ENCODE measurements at regions not wholly inside any gene's neighbourhood (a gene's known extent, or its start where the extent isn't known, plus 50 kb on each side); places are given as distances from the start of the nearest gene placed in this dataset.
A peak's percentile ranks its signal among the peaks of the same experiment; 100 is the strongest.

DNA sequence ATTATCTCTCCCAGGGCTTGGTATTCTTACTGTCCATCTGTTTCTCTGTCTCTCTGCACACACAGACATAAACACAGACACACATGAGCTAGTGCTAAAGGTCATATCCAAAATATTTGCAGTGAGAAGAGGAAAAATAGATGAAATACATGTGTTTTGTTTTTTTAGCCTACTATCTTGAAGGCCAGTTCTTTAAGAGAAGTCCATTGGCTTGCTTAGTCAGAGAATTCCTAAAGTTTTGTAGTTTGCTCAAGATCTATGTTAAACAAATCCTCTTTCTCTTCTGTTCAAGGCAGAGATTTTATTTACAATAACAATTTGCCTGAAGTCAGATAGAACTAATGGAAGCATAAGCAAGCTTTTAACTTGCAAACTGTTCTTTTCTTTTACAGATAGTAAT is 120.0 kb upstream of the AKIRIN2 start:
- Histone ChIP-seq H3K9me3 (ENCODE audit: low read length) (no peaks in the 10 kb centered on the region), H3K4me1 (ENCODE audit: insufficient read depth, low read length) (peaks cover 91% of the 10 kb centered on the region), H3K27ac (ENCODE audit: extremely low read length, insufficient read depth, low read length) (no peak overlapping the region), H3K36me3 (replicated peaks in 1 of 2; ENCODE audit: control insufficient read depth in 1 of 2, insufficient read depth in 2 of 2, low read length in 2 of 2) (no peaks in the 10 kb centered on the region), H3K27me3 (ENCODE audit: control insufficient read depth in 1 of 2, insufficient read depth in 2 of 2, low read length in 2 of 2) (no peaks in the 10 kb centered on the region), H3K79me2 (ENCODE audit: insufficient read depth, low read length) (no peaks in the 10 kb centered on the region), H3K9ac (ENCODE audit: insufficient read depth, low read depth, low read length) (no peak overlapping the region), H2AFZ (ENCODE audit: low read length) (no peak overlapping the region), H4K20me1 (ENCODE audit: insufficient read depth, low read length) (no peaks in the 10 kb centered on the region), H3K4me2 (ENCODE audit: low read depth, low read length) (no peak overlapping the region), H3K4me3 (replicated peaks in 1 of 3; ENCODE audit: insufficient read depth in 1 of 3, low read depth in 2 of 3, low read length in 3 of 3) (no peak overlapping the region; a peak in 1 of 6 replicates)
- peak; percentile 92 for DNase-seq (ENCODE audit: low spot score)
- peak; percentile 79 for FAIRE-seq
- intact Hi-C loops (cut with micrococcal nuclease; ENCODE audit: unreplicated experiment) = loop anchor here (2.0 kb wide), 1 partner anchor 15 kb away; no protein-coding TSS in a partner anchor
- ChIA-PET POLR2A (interaction anchor here (0.7 to 2.3 kb wide), 5 partner anchors 23 to 120 kb away, joined by 3 to 14 read pairs (median 7); partner anchors contain the start of gene AKIRIN2), CTCF (ENCODE audit: low intra/inter-chr PET ratio, low total read pairs) (no interaction called here)
- no TSS peak for BruUV-seq (replicated peaks)
- in situ Hi-C loops (cut with HindIII; ENCODE audit: extremely low pct_ligation_motif_present, low pct_unique_long_range_greater_than_20kb) = no loop called here
- peak; percentile 92 for ATAC-seq
- peak; percentile 84; the same call in 1 of the 2 replicates for TF ChIP-seq SOX5 (CRISPR knock-in tag; IDR thresholded peaks at IDR 0.05; ENCODE audit: borderline replicate concordance)
- TF ChIP-seq ZNF749 (CRISPR knock-in tag; IDR thresholded peaks at IDR 0.05; ENCODE audit: borderline replicate concordance) = no peak
- TF ChIP-seq, protein P1, sequence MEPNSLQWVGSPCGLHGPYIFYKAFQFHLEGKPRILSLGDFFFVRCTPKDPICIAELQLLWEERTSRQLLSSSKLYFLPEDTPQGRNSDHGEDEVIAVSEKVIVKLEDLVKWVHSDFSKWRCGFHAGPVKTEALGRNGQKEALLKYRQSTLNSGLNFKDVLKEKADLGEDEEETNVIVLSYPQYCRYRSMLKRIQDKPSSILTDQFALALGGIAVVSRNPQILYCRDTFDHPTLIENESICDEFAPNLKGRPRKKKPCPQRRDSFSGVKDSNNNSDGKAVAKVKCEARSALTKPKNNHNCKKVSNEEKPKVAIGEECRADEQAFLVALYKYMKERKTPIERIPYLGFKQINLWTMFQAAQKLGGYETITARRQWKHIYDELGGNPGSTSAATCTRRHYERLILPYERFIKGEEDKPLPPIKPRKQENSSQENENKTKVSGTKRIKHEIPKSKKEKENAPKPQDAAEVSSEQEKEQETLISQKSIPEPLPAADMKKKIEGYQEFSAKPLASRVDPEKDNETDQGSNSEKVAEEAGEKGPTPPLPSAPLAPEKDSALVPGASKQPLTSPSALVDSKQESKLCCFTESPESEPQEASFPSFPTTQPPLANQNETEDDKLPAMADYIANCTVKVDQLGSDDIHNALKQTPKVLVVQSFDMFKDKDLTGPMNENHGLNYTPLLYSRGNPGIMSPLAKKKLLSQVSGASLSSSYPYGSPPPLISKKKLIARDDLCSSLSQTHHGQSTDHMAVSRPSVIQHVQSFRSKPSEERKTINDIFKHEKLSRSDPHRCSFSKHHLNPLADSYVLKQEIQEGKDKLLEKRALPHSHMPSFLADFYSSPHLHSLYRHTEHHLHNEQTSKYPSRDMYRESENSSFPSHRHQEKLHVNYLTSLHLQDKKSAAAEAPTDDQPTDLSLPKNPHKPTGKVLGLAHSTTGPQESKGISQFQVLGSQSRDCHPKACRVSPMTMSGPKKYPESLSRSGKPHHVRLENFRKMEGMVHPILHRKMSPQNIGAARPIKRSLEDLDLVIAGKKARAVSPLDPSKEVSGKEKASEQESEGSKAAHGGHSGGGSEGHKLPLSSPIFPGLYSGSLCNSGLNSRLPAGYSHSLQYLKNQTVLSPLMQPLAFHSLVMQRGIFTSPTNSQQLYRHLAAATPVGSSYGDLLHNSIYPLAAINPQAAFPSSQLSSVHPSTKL (CRISPR knock-in tag; IDR thresholded peaks at IDR 0.05) = peak; percentile 97
- peak; percentile 83 for TF ChIP-seq TARDBP (CRISPR knock-in tag; IDR thresholded peaks at IDR 0.05)
- no peak for TF ChIP-seq ISX (CRISPR knock-in tag; conservative IDR thresholded peaks at IDR 0.05)
- no peak for TF ChIP-seq GABPA (IDR thresholded peaks at IDR 0.05; ENCODE audit: low read depth, low read length)
- no peak for TF ChIP-seq GABPA (CRISPR knock-in tag; IDR thresholded peaks at IDR 0.05; ENCODE audit: low read depth)
- peak; percentile 81 for TF ChIP-seq CREM (IDR thresholded peaks at IDR 0.05)
- TF ChIP-seq CREM (CRISPR knock-in tag; IDR thresholded peaks at IDR 0.05) = no peak
- peak; percentile 81 for TF ChIP-seq TEAD3 (CRISPR knock-in tag; optimal IDR thresholded peaks at IDR 0.05; ENCODE audit: borderline replicate concordance)
- TF ChIP-seq, protein P2, sequence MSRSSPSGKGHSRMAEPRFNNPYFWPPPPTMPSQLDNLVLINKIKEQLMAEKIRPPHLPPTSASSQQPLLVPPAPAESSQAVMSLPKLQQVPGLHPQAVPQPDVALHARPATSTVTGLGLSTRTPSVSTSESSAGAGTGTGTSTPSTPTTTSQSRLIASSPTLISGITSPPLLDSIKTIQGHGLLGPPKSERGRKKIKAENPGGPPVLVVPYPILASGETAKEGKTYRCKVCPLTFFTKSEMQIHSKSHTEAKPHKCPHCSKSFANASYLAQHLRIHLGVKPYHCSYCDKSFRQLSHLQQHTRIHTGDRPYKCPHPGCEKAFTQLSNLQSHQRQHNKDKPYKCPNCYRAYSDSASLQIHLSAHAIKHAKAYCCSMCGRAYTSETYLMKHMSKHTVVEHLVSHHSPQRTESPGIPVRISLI (CRISPR knock-in tag; IDR thresholded peaks at IDR 0.05; ENCODE audit: borderline replicate concordance) = peak; percentile 69; the same call in 1 of the 2 replicates
- TF ChIP-seq, protein P3, sequence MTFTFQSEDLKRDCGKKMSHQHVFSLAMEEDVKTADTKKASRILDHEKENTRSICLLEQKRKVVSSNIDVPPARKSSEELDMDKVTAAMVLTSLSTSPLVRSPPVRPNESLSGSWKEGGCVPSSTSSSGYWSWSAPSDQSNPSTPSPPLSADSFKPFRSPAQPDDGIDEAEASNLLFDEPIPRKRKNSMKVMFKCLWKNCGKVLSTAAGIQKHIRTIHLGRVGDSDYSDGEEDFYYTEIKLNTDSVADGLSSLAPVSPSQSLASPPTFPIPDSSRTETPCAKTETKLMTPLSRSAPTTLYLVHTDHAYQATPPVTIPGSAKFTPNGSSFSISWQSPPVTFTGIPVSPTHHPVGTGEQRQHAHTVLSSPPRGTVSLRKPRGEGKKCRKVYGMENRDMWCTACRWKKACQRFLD (CRISPR knock-in tag; IDR thresholded peaks at IDR 0.05; ENCODE audit: borderline replicate concordance) = no peak
- TF ChIP-seq, protein P4, sequence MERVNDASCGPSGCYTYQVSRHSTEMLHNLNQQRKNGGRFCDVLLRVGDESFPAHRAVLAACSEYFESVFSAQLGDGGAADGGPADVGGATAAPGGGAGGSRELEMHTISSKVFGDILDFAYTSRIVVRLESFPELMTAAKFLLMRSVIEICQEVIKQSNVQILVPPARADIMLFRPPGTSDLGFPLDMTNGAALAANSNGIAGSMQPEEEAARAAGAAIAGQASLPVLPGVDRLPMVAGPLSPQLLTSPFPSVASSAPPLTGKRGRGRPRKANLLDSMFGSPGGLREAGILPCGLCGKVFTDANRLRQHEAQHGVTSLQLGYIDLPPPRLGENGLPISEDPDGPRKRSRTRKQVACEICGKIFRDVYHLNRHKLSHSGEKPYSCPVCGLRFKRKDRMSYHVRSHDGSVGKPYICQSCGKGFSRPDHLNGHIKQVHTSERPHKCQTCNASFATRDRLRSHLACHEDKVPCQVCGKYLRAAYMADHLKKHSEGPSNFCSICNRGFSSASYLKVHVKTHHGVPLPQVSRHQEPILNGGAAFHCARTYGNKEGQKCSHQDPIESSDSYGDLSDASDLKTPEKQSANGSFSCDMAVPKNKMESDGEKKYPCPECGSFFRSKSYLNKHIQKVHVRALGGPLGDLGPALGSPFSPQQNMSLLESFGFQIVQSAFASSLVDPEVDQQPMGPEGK (CRISPR knock-in tag; IDR thresholded peaks at IDR 0.05) = 0 out of 2 replicates have a peak, but pooled peaks have one; percentile 20
- TF ChIP-seq CEBPG (CRISPR knock-in tag; IDR thresholded peaks at IDR 0.05) = peak; percentile 39; the same call in 1 of the 2 replicates
